Skin epidermis (tissue), 12 donors: ENCODE measurements at regions not wholly inside any gene's neighbourhood (a gene's known extent, or its start where the extent isn't known, plus 50 kb on each side); places are given as distances from the start of the nearest gene placed in this dataset.
A peak's percentile ranks its signal among the peaks of the same experiment; 100 is the strongest.
"Not testable (repeated sequence)": the region's sequence is repeated elsewhere in the genome, so short reads cannot be mapped to it uniquely, and the experiment has no call there.

Experiments used
- H3K27ac ChIP-seq, 21 experiments: fragments of 200-600 bp; sonication (generic) in 11 of 21; one replicate each; pipeline ENCODE4 v1.5.0; 2020; ENCODE audit warnings: mild to moderate bottlenecking in 3 of 21, inconsistent platforms in 2 of 21, moderate library complexity in 2 of 21
- H3K4me3 ChIP-seq, 7 experiments: fragments of 200-600 bp; sonication (generic) in 2 of 7; one replicate each; pipeline ENCODE4 v1.5.0; 2020; ENCODE audit warnings: inconsistent platforms in 2 of 7, mild to moderate bottlenecking in 2 of 7, moderate library complexity in 1 of 7

DNA sequence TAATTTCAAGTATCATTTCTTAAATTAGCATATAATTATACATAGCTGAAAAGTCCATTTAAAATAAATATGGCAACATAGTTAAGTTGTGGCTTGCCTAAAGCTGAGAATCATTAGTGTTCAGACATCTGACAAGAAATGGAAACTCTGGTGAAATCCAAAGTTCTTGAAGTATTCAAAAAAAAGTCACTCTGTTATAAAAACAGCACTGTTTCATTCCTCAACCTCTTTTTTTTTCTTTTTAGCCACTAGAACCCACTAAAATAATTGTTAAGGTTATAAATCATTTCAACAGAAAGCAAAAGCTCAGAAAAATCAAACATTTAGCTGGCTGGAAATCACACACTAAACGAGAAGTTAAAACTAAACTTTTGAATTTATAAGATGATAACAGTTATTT, 476.7 kb downstream of the LTN1 start:
- Histone ChIP-seq H3K4me3 (no peak overlapping the region), H3K27ac (peak overlapping the region in 1 of 21 experiments; percentile 44)

DNA sequence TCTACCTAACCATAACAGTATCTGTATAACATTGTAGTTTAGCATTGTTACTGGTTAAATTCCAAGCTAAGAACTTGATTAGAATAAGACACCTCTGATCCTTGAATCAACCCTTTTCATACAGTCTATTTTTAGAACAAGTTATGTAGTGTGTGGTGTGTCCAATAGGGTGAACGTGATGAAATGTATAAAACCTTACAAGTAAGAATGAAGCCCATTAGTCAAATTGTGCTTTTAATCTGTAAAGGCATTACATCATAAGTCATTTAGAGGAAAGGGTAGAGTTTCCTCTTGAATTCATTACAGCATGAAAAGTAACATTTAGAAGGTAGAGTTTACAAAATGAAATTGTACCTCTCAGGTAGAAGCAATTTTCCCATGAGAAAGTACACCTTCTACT, 479.2 kb downstream of the LTN1 start:
- Histone ChIP-seq H3K4me3 (no peak overlapping the region), H3K27ac (no peak overlapping the region)

DNA sequence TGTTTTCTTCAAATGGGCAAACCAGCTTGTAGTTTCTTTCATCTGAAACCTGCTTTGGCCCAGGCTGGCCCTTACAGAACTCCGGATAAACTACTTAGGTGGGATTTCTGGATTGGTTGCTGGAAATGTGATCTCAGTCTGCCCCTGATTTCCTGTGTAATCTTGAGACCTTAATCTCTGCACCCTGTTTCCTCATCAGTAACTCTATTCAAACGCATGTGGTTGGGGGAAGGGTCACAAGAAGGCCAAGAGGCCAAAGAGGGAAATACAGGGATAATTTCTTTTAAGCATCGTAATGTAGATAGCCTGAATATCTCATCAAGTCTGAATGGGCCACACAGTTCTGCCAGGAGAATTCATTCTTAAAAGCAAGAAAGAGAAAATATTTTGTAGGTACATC, 483.6 kb downstream of the LTN1 start:
- no peak overlapping the region for H3K27ac ChIP-seq
- H3K4me3 ChIP-seq, result no peak overlapping the region

DNA sequence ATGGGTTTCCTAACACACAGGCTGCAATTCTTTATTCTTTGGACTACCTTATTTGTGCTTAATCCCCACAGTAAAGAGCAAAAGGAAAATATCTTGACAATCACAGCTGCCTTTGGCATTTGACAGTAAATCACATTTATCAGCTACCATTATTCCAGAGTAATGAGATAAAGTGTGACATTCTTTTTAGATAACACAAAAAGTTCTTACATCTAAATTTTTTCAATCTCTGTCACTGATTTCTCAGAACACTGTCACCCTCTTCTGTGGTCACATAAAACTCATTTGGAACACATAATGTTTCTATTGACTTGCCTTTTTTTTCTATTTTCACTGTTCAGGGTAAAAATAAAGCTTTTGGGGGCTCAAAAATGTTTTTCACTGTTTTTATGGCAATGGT, 484.6 kb downstream of the LTN1 start:
- no peak overlapping the region for H3K27ac ChIP-seq
- no peak overlapping the region for H3K4me3 ChIP-seq

DNA sequence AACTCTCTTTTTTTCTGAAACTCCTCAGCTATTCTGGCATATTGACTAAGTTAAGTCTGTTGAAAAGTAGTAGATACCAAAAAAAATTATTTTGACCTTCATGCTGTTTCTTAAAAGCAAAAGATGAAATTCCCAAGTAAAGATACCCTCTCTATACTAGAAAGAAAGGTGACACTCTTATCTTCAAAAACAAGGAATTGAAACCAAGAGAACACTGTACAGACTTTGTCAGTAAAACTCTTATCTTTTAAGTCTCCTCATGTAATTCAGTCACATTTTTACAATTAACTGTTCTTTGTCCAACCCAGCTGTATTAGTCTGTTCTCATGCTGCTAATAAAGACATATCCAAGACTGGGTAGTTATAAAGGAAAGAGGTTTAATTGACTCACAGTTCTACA, 496.2 kb downstream of the LTN1 start:
- no peak overlapping the region for H3K4me3 ChIP-seq

DNA sequence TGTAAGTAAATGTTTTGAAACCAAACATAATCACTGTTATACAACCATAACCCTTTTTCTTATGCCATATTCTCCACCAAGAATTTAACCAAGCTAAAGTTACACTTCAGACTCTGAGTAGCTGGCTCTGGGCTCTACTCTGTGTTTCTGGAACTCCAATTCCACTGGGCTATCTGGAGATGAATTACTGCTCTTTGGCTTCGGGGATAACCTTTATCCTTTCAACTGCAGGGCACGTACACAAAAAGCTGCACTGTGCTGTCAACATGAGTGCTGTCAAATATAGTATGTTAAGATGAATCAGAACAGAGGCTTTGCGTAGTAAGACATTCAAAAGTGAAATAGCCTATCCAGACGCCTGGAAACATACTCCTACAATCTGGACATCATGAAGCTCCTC, 500.6 kb downstream of the LTN1 start:
- Histone ChIP-seq H3K4me3 (no peak overlapping the region), H3K27ac (no peak overlapping the region)

More for the DNA sequence above, 496.2 kb downstream of the LTN1 start:
- H3K27ac ChIP-seq, result no peak overlapping the region

DNA sequence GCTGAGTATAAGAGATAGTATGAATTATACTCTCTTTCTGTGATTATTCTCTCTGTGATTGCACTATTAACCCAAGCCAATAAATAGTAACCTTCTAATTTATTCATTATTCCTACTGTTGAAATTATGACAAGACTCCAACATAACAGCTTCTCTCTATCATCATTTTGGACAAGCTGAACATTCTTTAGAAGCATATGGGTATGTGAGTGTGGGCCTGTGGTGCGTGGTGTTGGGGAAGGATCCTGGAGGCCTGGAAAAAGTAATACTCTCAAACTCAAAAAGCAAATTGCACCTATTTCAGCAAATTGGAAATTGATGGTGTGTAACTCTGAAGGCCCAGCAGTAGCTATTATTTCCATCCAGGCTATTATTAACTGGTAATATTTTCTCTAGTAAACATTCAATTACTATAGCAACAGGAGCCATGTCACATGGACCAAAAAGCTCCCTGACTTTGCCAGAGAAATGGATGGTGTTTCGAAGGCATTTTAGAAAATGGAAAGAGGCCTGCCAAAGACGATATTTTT, 502.8 kb downstream of the LTN1 start:
- Histone ChIP-seq H3K4me3 (no peak overlapping the region), H3K27ac (no peak overlapping the region)

DNA sequence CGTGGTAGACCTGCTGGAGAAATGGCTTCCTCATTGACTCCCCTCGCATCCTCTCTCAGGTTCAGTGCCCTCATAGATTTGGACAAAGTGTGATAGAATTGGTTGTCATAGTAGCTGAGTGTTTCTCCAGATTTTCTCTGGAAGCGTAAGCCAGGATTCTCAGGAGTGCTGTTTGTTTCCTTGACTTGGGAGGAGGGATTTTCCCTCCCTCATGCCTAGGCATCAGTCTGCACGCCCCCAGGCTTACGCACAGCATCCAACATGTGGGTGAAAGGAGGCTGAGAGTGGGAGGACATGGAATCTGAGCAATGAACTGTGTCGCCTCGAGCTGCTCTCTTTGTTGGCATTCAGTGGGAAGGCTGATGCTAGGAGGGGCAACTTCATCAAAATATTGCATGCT, 503.5 kb downstream of the LTN1 start:
- Histone ChIP-seq H3K4me3 (no peak overlapping the region), H3K27ac (no peak overlapping the region)

DNA sequence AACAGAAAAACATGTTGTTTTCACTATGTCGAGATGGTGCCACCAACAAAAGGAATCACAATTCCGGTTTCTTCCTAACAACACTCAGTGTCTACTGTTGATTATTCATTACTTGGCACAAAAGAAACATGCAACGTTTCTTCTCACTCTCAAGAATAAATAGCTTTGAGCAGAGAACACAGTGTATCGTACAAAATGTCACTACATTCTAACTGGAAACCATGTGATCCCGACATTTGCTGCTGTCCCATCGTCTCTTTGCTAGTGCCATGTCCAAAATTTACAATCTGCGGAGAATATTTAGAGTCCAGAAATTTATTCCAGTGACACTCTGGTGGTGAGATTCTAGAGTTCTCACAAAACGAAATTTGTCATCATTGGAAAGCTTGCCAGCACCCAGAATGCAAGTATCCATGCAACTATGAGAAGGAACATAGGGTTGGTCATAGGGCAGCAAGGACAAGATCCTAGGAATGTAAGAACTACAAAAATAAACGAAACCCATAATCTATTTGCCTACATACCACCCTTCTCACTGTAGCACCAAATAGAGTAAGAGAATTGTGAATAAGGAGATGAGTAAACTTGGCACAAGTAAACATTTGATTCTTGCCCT, 505.1 kb downstream of the LTN1 start:
- H3K27ac ChIP-seq, result no peak overlapping the region
- H3K4me3 ChIP-seq, result no peak overlapping the region

DNA sequence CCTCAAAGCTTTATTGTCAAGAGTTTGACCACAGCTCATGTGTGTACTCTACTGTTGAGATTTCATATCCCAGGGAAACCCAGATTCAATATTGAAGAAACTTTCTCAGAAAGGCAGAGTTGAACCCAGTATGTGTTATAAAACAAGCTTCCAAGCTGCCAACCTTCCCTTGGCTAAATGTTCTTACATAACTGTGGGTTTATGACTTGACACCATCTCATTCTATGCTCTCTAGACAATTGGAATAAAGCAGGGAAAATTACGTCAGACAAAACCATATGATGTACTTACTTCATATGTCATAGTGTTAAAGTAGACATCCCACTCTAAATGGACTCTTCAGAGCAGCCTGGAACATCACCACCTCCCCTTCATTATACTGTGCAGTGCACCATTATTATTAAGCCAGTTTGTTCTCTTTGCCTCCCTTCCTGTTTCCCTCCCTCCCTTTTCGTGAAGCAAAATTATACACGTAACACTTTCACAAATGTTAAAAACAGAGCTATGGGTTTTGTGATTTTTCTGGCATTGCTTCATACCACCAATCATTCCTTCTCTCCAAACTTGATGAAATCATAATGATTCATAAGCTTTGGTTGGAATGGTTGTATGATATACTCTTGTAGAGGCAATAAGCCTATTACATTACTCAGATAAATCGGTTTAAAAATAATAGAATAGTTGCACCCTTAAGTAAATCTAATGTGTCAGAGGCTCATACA, 507.2 kb downstream of the LTN1 start:
- H3K27ac ChIP-seq, result peak overlapping the region in 1 of 21 experiments; percentile 8
- H3K4me3 ChIP-seq, result no peak overlapping the region

DNA sequence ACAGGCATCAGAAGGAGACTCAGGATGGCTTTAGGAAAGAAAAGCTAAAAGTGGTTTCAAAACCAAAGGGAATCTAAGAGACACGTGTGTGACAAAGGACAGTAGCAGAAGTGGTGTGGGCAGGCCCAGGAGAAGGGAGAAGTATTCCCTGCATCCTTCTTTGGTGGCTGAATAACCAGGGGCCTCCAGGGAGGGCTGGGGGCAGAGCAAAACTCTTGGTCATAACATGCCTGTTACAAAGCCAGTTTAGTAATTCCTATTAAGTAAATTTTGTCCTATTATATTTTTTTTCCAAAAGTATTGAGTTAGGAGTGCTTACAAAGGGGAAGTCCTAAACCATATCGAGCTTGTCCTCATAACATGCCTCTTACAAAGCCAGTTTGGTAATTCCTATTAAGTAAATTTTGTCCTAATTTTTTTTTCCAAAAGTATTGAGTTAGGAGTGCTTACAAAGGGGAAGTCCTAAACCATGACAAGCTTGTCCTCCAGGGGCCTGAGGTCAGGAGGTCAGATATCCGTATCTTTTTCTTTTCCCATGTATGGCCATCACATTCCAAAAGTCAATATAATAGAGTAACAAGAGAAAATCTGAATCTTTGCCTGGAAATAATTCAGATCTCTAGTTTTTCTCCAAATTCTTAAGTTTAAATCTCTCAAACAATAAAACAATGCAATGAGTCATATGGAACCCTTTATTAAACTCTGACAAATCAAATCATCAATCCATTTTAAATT, 509.2 kb downstream of the LTN1 start:
- Histone ChIP-seq H3K27ac (peak overlapping the region in 4 of 21 experiments; percentile 7 to 57 (median 34)), H3K4me3 (no peak overlapping the region)

DNA sequence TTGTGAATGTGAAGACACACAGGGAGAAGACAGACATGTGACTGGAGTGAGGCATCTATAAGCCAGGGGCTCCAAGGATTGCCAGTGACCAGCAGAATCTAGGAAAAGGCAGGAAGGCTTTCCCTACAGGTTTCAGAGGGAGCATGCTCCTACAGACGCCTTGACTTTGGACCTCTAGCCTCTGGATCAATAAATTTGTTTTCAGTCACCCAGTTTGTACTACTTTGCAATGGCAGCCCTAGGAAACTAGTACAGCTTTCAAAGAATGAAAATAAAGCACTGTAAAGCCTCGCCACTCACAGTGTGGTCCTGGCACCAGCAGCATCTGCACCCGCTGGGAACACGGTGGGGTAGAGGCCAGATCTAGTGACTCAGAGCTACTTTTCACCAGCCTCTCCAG, 510.0 kb downstream of the LTN1 start:
- no peak overlapping the region for H3K4me3 ChIP-seq
- peak overlapping the region in 5 of 21 experiments; percentile 7 to 57 (median 26) for H3K27ac ChIP-seq

DNA sequence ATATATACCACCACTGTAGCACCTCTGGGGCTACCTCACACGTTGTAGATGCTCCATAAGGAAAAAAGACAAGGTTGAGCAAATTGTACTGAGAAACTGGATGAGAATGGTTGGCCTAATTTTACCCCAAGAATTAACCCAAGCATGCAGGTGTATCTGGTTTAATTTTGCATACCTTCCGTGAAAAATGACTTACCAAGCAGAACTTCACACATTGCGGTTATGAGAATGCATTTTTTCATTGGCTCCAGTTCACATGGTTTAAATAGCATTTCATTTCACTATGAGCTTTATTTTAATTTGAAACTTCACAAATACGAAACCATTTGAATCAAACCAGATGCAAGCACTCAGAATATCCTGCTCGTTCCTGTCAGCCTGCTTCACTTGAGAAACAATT, 512.2 kb downstream of the LTN1 start:
- H3K4me3 ChIP-seq, result no peak overlapping the region
- peak overlapping the region in 2 of 21 experiments; percentile 20 to 34 for H3K27ac ChIP-seq

DNA sequence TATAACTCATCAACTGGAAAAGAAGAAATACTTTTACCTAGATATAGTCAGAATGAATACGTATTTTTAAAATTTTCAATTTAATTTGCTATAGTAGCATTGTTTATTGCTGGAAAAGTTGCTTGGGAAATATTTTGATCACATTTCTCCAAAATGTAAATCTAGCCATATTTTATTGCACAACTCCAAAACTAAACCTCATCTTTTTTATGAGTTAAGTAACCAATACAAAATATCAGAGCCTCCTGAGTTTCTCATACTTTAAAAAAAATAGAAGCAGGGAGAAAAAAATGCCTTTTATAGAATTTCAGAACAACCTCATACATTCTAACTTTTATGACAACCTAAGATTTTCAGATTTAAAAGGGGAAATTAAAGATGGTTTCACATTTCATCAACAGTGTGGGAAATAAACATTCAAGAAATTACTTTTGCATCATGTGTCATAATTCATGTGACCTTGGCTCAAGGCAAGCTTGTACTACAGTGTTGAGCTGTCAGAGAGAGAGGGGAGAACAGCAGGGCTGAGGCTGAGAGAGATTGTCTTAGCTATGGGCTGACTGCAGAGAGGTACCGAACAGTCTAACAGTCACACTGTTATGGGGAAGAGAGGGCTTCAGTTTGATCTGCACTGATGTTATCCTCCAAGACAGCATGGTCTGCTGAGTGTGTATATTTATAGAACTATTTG, 519.0 kb downstream of the LTN1 start:
- H3K27ac ChIP-seq, result peak overlapping the region in 1 of 21 experiments; percentile 5

DNA sequence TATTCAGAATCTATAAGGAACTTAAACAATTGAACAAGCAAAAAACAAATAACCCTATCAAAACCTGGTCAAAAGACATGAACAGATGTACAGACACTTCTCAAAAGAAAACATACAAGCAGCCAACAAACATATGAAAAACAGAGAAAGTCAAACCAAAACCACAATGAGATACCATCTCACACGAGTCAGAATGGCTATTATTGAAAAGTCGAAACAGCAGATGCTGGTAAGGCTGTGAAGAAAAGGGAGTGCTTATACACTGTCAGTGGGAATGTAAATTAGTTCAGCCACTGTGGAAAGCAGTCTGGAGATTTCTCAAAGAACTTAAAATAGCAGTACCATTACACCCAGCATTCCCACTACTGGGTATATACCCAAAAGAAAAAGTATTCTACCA, 520.1 kb downstream of the LTN1 start:
- H3K4me3 ChIP-seq, H3K27ac ChIP-seq: not testable (repeated sequence)

More for the DNA sequence above, 519.0 kb downstream of the LTN1 start:
- no peak overlapping the region for H3K4me3 ChIP-seq

DNA sequence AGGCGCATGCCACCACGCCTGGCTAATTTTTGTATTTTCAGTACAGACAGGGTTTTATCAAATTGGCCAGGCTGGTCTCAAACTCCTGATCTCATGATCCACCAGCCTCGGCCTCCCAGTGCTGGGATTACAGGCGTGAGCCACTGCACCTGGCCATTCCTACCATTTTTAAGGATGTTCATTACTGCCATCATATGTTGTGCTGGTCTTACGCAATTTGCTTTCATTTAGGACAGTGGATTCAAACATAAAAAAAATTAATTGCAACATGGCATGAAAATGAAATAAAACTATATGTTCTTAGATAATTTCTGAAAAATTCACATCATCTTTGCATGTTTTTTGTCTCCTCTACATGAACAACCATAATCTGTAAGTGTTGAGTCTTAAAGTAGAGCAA, 527.7 kb downstream of the LTN1 start:
- Histone ChIP-seq H3K4me3 (no peak overlapping the region), H3K27ac (peak overlapping the region in 2 of 21 experiments; percentile 7 to 46)

DNA sequence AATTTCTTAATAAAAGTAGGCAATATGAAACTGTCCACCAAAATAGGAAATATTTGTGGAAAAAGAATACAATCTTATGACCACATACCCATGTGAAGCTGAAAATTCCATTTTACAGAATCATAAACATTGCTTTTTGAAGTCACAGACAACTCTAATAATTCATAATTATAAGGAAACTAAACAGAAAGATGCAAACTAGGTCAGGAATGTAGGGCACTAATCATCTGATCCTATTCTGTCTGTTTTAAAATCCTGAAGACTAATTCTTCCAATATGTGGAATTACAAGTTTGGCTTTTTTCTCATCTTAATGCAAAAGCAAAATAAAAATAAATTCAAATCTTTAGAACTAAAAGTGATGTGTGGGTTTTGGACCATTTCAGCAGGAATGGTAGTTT, 528.6 kb downstream of the LTN1 start:
- no peak overlapping the region for H3K4me3 ChIP-seq

DNA sequence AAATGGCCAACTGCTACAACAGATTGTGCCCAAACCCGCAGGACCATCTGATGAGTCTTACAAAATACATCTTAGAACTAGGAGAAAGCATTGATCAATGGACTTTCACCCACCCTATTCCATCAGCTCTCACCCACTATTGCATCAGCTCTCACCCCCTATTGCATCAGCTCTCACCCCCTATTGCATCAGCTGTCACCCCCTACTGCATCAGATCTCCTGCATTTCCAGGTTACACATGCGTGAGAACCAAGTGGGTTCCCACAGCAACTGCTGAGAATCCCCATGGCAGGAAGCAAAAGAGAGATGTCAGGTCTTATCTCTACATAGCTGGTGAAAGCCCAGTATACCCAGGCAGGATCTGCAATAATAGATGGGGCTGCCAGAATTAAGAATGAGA, 533.5 kb downstream of the LTN1 start:
- no peak overlapping the region for H3K27ac ChIP-seq
- H3K4me3 ChIP-seq, result no peak overlapping the region

More for the DNA sequence above, 528.6 kb downstream of the LTN1 start:
- H3K27ac ChIP-seq, result peak overlapping the region in 1 of 21 experiments; percentile 51

DNA sequence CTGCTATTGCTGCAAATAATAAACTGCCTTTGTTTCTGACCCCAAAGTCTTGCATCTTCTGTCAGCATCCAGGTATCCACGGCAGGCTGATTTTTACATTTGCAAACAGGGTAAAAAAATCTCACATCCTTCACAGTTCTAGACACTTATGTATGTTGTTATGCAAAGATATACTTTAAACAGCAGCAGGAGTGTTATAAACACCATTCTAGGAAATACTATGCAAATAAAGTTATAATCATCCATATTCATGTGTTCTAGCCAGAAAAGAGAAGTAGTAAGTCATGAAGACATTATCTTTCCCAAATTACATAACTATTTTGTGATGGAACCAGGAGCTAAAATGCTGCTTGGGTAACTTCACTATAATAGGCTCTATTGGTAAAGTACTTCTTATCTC, 534.2 kb downstream of the LTN1 start:
- Histone ChIP-seq H3K4me3 (no peak overlapping the region), H3K27ac (no peak overlapping the region)

DNA sequence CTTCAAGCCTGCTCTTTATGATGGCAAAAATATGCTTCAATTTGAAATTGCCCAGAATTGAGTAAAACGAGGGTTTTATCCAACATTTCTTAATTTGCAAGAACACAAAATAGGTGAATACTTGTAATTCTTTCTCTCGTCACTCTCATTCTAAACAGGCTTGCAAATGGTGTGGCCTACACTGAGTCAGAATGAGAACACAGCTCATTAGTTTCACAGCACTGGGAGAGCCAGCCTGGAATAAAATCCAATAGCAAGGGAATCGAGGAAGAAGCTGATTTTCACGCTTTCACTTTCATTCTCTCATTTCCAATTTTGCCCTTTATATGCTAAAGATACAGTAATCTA, 537.5 kb downstream of the LTN1 start:
- peak overlapping the region in 11 of 21 experiments; percentile 27 to 78 (median 49) for H3K27ac ChIP-seq
- no peak overlapping the region for H3K4me3 ChIP-seq
